ENCODE measurements at regions not wholly inside any gene's neighbourhood (a gene's known extent, or its start where the extent isn't known, plus 50 kb on each side); places are given as distances from the start of the nearest gene placed in this dataset.

GRCh38 chr12:46573347-46573658 is 200.7 kb upstream of the SLC38A2 start:
- TF ChIP-seq CTCF (IDR thresholded peaks at IDR 0.05; ENCODE audit: insufficient read depth, low read length, poor library complexity, severe bottlenecking), result no peak
- no peak overlapping the region for H3K4me3 ChIP-seq (replicated peaks; ENCODE audit: low read depth, low read length)
- DNase-seq (ENCODE audit: extremely low read depth, insufficient read length), result no peak
- H3K36me3 ChIP-seq (ENCODE audit: control insufficient read depth, insufficient read depth, low read length), result no peaks in the 10 kb centered on the region
- no peaks in the 10 kb centered on the region for H3K27me3 ChIP-seq (replicated peaks; ENCODE audit: control insufficient read depth, insufficient read depth, low read length)

GRCh38 chr12:46572644-46573346 is 200.2 kb upstream of the SLC38A2 start:
- DNase-seq (ENCODE audit: extremely low read depth, insufficient read length), result no peak
- TF ChIP-seq CTCF (IDR thresholded peaks at IDR 0.05; ENCODE audit: insufficient read depth, low read length, poor library complexity, severe bottlenecking), result no peak
- Histone ChIP-seq H3K27me3 (replicated peaks; ENCODE audit: control insufficient read depth, insufficient read depth, low read length) (no peaks in the 10 kb centered on the region), H3K4me3 (replicated peaks; ENCODE audit: low read depth, low read length) (no peak overlapping the region), H3K36me3 (ENCODE audit: control insufficient read depth, insufficient read depth, low read length) (no peaks in the 10 kb centered on the region)

- no peaks in the 10 kb centered on the region for H3K36me3 ChIP-seq (ENCODE audit: control insufficient read depth, insufficient read depth, low read length)
- H3K4me3 ChIP-seq (replicated peaks; ENCODE audit: low read depth, low read length), result no peak overlapping the region
- DNase-seq (ENCODE audit: extremely low read depth, insufficient read length), result no peak
- TF ChIP-seq CTCF (IDR thresholded peaks at IDR 0.05; ENCODE audit: insufficient read depth, low read length, poor library complexity, severe bottlenecking), result no peak
- H3K27me3 ChIP-seq (replicated peaks; ENCODE audit: control insufficient read depth, insufficient read depth, low read length), result no peaks in the 10 kb centered on the region
These were observed 199.0 kb upstream of the SLC38A2 start for GRCh38 chr12:46571608-46572007.

- Histone ChIP-seq H3K36me3 (ENCODE audit: control insufficient read depth, insufficient read depth, low read length) (no peaks in the 10 kb centered on the region), H3K27me3 (replicated peaks; ENCODE audit: control insufficient read depth, insufficient read depth, low read length) (no peaks in the 10 kb centered on the region), H3K4me3 (replicated peaks; ENCODE audit: low read depth, low read length) (no peak overlapping the region)
- DNase-seq (ENCODE audit: extremely low read depth, insufficient read length), result no peak
- TF ChIP-seq CTCF (IDR thresholded peaks at IDR 0.05; ENCODE audit: insufficient read depth, low read length, poor library complexity, severe bottlenecking), result no peak
These were observed 197.4 kb upstream of the SLC38A2 start for GRCh38 chr12:46569826-46570439.

DNA sequence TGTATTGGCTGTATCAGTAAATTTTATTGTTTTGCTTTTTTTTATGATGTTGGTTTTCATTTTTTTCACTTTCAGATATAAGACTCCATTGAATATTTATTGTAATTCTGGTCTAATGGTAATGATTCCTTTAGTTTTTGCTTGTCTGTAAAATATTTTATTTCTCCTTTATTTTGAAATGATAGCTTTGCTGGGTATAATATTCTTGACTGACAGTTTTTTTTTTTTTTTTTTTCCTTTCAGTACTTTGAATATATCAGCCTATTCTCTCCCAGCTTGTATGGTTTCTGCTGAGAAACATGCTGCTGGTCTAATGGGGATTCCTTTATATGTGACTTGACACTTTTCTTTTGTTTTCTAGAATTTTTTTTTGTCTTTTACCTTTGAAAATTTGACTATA is 195.1 kb upstream of the SLC38A2 start:
- H3K36me3 ChIP-seq (ENCODE audit: control insufficient read depth, insufficient read depth, low read length), result no peaks in the 10 kb centered on the region
- TF ChIP-seq CTCF (IDR thresholded peaks at IDR 0.05; ENCODE audit: insufficient read depth, low read length, poor library complexity, severe bottlenecking), result no peak
- H3K4me3 ChIP-seq (replicated peaks; ENCODE audit: low read depth, low read length), result no peak overlapping the region
- no peaks in the 10 kb centered on the region for H3K27me3 ChIP-seq (replicated peaks; ENCODE audit: control insufficient read depth, insufficient read depth, low read length)
- DNase-seq (ENCODE audit: extremely low read depth, insufficient read length), result no peak
